Inferior parietal cortex (tissue), 1 donor: ENCODE measurements at regions not wholly inside any gene's neighbourhood (a gene's known extent, or its start where the extent isn't known, plus 50 kb on each side); places are given as distances from the start of the nearest gene placed in this dataset.
"Not testable (repeated sequence)": the region's sequence is repeated elsewhere in the genome, so short reads cannot be mapped to it uniquely, and the experiment has no call there.

Experiments used
- DNase-seq: peaks from one replicate; pipeline ENCODE4 v3.0.0-alpha.2; 2016; ENCODE audit errors: extremely low spot score

- DNase-seq, result no peak
Observed at GRCh38 chr12:75764091-75764841, 252.9 kb upstream of the KRR1 start.

GRCh38 chr12:75760573-75761294, 249.3 kb upstream of the KRR1 start:
- no peak for DNase-seq

GRCh38 chr12:75759842-75760572, 248.6 kb upstream of the KRR1 start:
- DNase-seq, result no peak

DNA sequence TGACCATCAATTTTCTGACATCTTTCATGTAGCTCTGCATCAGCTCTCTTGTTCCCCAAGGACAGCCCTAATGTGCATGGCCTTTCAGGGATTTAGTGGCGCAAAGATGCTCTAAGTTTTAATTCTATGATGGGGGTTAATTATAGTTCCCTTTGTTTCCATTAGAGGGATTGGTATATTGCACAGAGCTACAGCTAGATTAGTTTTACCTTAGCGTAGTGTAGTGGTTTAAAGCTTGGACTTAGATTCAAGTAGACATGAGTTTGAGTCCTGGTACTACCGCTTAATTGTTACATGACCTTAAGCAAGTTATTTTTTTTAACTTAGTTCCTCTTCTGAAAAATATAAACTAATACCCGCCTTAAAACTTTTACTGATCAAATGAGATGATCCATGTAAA, 247.8 kb upstream of the KRR1 start:
- no peak for DNase-seq

DNA sequence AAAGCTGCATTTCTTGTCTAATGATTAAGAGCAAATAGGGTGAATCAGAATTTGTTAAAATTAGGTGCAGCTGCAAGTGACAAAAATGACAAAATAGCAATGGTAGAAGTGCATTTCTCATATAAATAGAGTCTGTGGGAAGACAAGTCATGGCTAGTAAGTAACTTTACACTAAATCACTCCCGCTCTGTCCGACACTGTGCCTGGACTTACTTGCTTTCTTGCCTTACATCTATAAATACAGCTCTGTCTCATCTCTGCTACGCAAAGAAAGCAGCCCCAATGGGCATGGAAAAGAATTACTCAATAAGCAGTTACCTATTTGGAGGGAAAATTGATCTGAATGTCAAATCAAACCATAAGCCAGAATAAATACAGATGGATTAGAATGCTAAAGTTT, 245.4 kb upstream of the KRR1 start:
- no peak for DNase-seq

GRCh38 chr12:75756111-75756510, 244.7 kb upstream of the KRR1 start:
- DNase-seq, result no peak

DNA sequence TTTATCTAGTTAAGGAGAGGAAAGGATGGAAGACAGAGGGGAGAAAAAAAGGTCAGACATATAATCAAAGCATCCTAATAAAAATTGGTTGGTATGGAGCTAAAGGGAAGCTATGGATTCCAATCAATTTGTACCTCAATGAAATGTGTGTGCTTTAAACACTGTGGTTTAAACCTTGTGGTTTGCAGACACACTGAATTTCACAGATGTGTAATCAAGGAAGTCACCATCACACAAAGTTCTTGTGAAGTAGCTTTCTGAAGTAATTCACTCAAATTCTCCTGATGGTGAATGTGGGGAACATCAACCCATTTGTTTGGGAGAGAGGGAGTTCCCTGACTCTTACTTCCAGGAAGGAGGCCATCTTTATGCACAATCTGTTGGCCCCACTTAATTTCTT, 243.3 kb upstream of the KRR1 start:
- DNase-seq, result no peak

GRCh38 chr12:75754141-75754540, 242.7 kb upstream of the KRR1 start:
- DNase-seq, result no peak

DNA sequence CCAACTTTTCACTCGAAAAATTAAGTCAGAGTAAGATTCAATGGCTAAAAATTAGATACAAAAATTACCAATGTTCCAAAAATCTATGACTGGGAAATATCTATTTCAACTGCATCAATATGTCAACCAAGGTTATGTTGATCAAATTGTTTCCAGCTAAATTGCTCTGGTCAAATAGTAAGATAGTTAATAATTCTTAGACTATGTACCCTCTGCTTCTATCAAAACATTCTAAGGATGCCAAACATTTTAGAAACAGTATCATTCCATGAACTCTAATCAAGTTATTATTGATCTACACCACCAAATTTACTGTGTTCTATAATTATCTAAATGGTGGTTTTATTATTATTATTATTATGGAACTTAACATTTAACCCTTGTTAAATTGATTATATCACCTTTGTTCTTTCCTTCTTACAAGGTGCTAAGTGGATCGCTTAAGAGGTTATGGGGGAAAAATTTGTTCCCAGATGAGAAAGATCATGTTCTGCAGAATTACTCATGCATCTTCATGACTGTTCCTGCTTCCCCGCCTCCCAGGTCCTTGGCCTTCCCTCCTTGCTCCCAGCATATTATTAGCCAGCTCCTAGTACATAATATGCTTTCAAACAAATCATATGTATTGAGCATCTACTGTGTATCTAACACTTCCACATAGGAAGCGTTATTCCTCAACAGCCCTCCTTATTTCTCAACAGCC, 240.5 kb upstream of the KRR1 start:
- DNase-seq, result no peak

DNA sequence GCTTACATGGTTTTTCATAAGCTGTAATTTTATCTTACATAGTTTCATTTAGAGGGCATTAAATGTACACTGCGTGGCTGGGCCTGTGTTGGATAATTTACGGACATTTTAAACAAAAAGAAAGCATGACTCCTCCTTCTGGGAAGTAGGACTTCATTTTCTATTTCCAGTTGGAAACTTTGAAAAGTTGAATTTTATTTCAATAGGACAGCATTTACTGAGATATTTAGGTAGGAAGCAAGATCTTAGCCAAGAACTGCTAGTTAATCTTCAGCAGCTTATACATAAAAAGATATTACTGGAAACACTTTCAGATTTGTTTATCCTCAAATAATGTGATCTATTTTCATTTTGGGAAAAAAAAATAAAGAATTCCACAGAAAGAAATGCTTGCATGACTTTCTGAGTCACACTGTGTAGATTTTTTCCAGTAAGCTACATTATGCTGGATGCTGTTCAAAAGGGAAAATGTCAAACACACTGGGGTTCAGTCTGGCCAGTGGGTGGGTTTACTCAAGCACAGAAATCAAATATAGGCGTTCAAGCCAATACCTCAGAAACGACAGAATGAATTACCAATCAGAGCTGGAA, 239.4 kb upstream of the KRR1 start:
- no peak for DNase-seq

GRCh38 chr12:75748990-75749389, 237.6 kb upstream of the KRR1 start:
- not testable (repeated sequence) for DNase-seq

DNA sequence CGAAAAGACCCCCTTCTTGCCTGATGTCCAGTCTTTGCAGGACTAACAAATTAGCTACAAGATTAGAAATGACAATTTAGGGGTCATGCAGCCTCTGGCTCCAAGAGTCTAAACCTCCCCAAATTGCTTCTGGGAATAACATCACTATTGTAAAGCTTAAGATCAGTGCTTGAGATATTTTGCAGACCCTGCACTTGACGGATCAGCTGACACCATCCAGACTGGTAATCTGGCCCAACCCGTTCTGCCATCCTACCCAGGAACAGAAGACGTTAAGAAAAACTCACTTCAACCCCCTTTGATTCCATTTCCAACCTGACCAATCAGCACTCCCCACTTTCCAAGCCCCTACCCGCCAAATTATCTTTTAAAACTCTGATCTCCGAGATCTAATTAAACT, 236.7 kb upstream of the KRR1 start:
- DNase-seq, result no peak

DNA sequence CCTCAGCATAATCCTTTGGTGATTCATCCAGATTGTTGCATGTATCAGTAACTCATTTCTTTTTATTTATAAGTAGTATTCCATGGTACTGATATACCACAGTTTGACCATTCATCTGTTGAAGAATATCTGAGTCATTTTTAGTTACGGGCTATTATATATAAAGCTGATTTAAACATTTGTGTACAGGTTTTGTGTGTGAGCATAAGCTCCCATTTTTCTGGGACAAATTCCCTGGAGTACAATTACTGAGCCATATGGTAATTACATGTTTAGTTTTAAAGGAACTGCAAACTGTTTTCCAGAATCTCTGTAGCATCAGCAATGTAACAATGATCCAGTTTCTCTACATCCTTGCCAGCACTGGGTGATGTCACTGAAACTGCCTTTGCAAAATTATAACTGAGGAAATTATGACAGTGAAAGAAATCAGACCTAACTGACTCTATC, 236.2 kb upstream of the KRR1 start:
- no peak for DNase-seq

DNA sequence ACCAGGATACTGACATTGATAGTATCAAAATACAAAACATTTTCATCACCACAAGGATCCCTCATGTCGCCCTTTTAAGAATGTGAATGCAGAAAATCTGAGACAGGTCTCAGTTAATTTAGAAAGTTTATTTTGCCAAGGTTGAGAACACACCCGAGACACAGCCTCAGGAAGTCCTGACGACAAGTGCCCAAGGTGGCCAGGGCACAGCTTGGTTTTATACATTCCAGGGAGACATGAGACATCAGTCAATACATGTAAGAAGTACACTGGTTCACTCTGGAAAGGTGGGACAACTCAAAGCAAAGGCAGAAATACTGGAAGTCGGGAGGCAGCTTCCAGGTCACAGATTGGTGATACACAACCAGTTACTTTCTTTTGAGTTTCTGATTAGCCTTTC, 235.2 kb upstream of the KRR1 start:
- no peak for DNase-seq

GRCh38 chr12:75744607-75745256, 233.3 kb upstream of the KRR1 start:
- DNase-seq, result no peak

GRCh38 chr12:75742961-75743360, 231.6 kb upstream of the KRR1 start:
- no peak for DNase-seq

- no peak for DNase-seq
Observed at GRCh38 chr12:75742048-75742447, 230.6 kb upstream of the KRR1 start.

GRCh38 chr12:75739912-75740311, 228.5 kb upstream of the KRR1 start:
- no peak for DNase-seq

- DNase-seq, result not testable (repeated sequence)
Observed at GRCh38 chr12:75739098-75739497, 227.7 kb upstream of the KRR1 start.

DNA sequence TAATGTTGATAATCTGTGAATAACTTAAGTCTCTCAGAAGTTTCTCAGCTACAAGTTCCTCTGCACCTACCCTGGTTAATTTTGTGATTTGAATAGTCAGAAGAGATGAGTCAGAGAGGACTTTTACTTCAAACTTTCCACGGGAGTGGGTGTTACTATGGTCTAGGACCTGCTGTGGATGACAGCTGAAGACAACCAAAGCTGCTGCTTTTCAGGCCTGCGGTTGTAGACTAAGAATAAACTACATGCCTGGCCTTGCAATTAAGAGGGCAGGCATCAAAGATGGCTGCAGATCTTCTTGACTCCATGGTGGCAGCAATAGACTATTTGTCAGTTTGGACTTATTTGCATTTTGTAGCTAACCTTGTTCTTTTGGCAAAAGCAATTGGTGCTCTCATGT, 227.1 kb upstream of the KRR1 start:
- DNase-seq, result no peak

- DNase-seq, result no peak
Observed at GRCh38 chr12:75735853-75736252, 224.4 kb upstream of the KRR1 start.
